B cell (primary cell): ENCODE measurements at regions not wholly inside any gene's neighbourhood (a gene's known extent, or its start where the extent isn't known, plus 50 kb on each side); places are given as distances from the start of the nearest gene placed in this dataset.

ENCODE experiments used
- ATAC-seq: fragments of 200-7000 bp; cut with Tn5 transposase; one replicate; pipeline ENCODE4 v1.10.0; 2021; ENCODE audit warnings: low read depth, mild to moderate bottlenecking, moderate number of reproducible peaks, moderate library complexity
- CTCF ChIA-PET: fragments of 350-600 bp; sonication (Branson Sonifier 250); formaldehyde crosslinking; loops from one replicate; lab custom pipeline; 2021; ENCODE audit warnings: antibody characterized with exemption, inconsistent platforms; lab: Charles Lee
- POLR2A ChIA-PET: fragments of 350-600 bp; sonication (Branson Sonifier 250); formaldehyde crosslinking; loops from one replicate; lab custom pipeline; 2021; ENCODE audit warnings: antibody characterized with exemption; lab: Charles Lee
- DNase-seq: peaks from one replicate; pipeline ENCODE4 v3.0.0; 2013
- H2AFZ ChIP-seq: 2 replicates; pipeline ENCODE4 v1.6.1; 2012; ENCODE audit warnings: mild to moderate bottlenecking, low read depth, low read length; ENCODE audit not compliant: insufficient read depth, poor library complexity, severe bottlenecking
- H3K27ac ChIP-seq, 2 donors: 1 replicate in 1 of 2; 2 replicates in 1 of 2; pipeline ENCODE4 v1.5.1; 2012 to 2013; ENCODE audit warnings: low read length in 2 of 2, mild to moderate bottlenecking in 2 of 2, moderate library complexity in 1 of 2
- H3K27me3 ChIP-seq, 4 experiments: fragments of 200-600 bp in 1 of 4; sonication (generic) in 1 of 4; replicated peaks in 1 of 4; 1 replicate in 2 of 4; 2 replicates in 2 of 4; pipeline versions ENCODE4 v1.6.1 to v1.7.0; 2013 to 2016; ENCODE audit warnings: low read length in 3 of 4, mild to moderate bottlenecking in 2 of 4, mixed read lengths in 1 of 4, moderate library complexity in 1 of 4; ENCODE audit not compliant: insufficient read depth in 4 of 4, control insufficient read depth in 3 of 4; ENCODE audit errors: control extremely low read depth in 1 of 4
- H3K36me3 ChIP-seq, 2 experiments: replicated peaks in 1 of 2; 1 replicate in 1 of 2; 2 replicates in 1 of 2; pipeline versions ENCODE4 v1.6.1 to v1.7.1; 2013; ENCODE audit warnings: low read length in 1 of 2; ENCODE audit not compliant: insufficient read depth in 2 of 2, control insufficient read depth in 1 of 2; ENCODE audit errors: control extremely low read depth in 1 of 2, extremely low read depth in 1 of 2
- H3K4me1 ChIP-seq, 2 donors: fragments of 200-600 bp in 1 of 2; sonication (generic) in 1 of 2; 1 replicate in 1 of 2; 2 replicates in 1 of 2; pipeline versions ENCODE4 v1.5.1 to v1.6.1; 2013 to 2017; ENCODE audit warnings: low read length in 2 of 2; ENCODE audit not compliant: control insufficient read depth in 2 of 2, insufficient read depth in 2 of 2
- H3K4me2 ChIP-seq: replicated peaks from 2 replicates; pipeline ENCODE3; 2012; ENCODE audit warnings: mild to moderate bottlenecking, low read depth, low read length; ENCODE audit not compliant: poor library complexity, severe bottlenecking
- H3K4me3 ChIP-seq, 5 experiments: fragments of 200-600 bp in 1 of 5; sonication (generic) in 1 of 5; 1 replicate in 3 of 5; 2 replicates in 2 of 5; pipeline versions ENCODE4 v1.5.1 to v1.7.0; 2011 to 2016; ENCODE audit warnings: low read length in 4 of 5, mild to moderate bottlenecking in 4 of 5, low read depth in 2 of 5, control low read depth in 1 of 5, moderate library complexity in 1 of 5; ENCODE audit not compliant: insufficient read depth in 1 of 5; ENCODE audit errors: control extremely low read depth in 1 of 5, extremely low read depth in 1 of 5
- H3K79me2 ChIP-seq: fragments of 200-600 bp; sonication (generic); one replicate; pipeline ENCODE4 v1.6.0; 2016; ENCODE audit warnings: low read length; ENCODE audit not compliant: control insufficient read depth, insufficient read depth
- H3K9ac ChIP-seq: fragments of 200-600 bp; sonication (generic); 2 replicates; pipeline ENCODE4 v1.6.1; 2017; ENCODE audit warnings: mild to moderate bottlenecking, low read length, moderate library complexity
- H3K9me3 ChIP-seq, 3 donors: one replicate each; pipeline versions ENCODE4 v1.6.1 to v1.7.1; 2013; ENCODE audit warnings: low read length in 2 of 3; ENCODE audit not compliant: control insufficient read depth in 2 of 3, insufficient read depth in 1 of 3; ENCODE audit errors: control extremely low read depth in 1 of 3
- H4K20me1 ChIP-seq: 2 replicates; pipeline ENCODE4 v1.6.0; 2012; ENCODE audit warnings: mild to moderate bottlenecking, low read length; ENCODE audit not compliant: insufficient read depth, control insufficient read depth, poor library complexity, severe bottlenecking
- H3K27ac Mint-ChIP-seq: one replicate; pipeline ENCODE4 v1.8.0; 2021; ENCODE audit warnings: mixed read lengths
- H3K27me3 Mint-ChIP-seq: one replicate; pipeline ENCODE4 v1.8.0; 2021; ENCODE audit warnings: mixed read lengths
- H3K4me1 Mint-ChIP-seq: one replicate; pipeline ENCODE4 v1.8.0; 2021; ENCODE audit warnings: mixed read lengths
- H3K4me3 Mint-ChIP-seq: one replicate; pipeline ENCODE4 v1.8.0; 2021; ENCODE audit warnings: mixed read lengths
- H3K9me3 Mint-ChIP-seq: one replicate; pipeline ENCODE4 v1.8.0; 2022; ENCODE audit warnings: mixed read lengths; ENCODE audit not compliant: insufficient read depth
- CTCF ChIP-seq: fragments of 200-600 bp; IDR thresholded peaks from one replicate; pipeline ENCODE4 v1.8.0; 2022; ENCODE audit warnings: antibody characterized with exemption, mild to moderate bottlenecking
- EZH2 ChIP-seq: IDR thresholded peaks from 2 replicates; pipeline ENCODE4 v1.6.1; 2012; ENCODE audit warnings: borderline replicate concordance, low read depth, mild to moderate bottlenecking, moderate library complexity, low read length; ENCODE audit not compliant: insufficient read depth, poor library complexity, severe bottlenecking
- WGBS: methylation state at CpG from one replicate; pipeline ENCODE4 v1.1.5; 2013; ENCODE audit warnings: missing lambda C conversion rate; ENCODE audit not compliant: insufficient coverage; 5-methylcytosine and 5-hydroxymethylcytosine counted together
- intact Hi-C: fragments of 100-400 bp; cut with micrococcal nuclease; formaldehyde crosslinking; loops from one replicate; pipeline ENCODE4 v1.10.0; 2022

DNA sequence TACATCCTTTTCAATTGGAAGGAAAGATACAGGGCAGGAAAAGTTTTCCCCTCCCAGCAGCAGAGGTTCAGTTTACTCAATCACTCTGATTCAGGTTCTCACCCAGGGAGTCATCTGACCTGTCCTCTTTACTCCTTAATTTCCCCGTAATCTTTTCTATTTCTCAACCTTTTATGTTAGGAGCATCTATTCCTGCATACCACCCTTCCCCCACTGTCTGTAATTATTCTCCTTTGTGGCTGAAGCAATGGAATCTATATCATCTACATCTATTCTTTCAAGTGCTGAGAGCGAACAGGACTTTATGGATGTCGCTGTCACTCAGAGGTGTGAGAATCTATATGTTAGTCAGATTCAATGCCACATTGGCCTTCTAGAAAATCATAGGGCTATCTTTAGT lies 175.2 kb downstream of the NOL4 start:
- intact Hi-C loops = no loop called here
- Histone ChIP-seq H3K27ac (no peak overlapping the region), H3K79me2 (no peaks in the 10 kb centered on the region), H3K9ac (no peak overlapping the region), H3K4me1 (no peaks in the 10 kb centered on the region), H3K4me3 (no peak overlapping the region), H3K36me3 (no peaks in the 10 kb centered on the region), H3K4me2 (no peak overlapping the region), H2AFZ (no peak overlapping the region), H3K9me3 (no peaks in the 10 kb centered on the region), H4K20me1 (no peaks in the 10 kb centered on the region), H3K27me3 (no peaks in the 10 kb centered on the region)
- 100% methylated on average over 1 of the region's 3 CpGs for WGBS
- Mint-ChIP-seq H3K9me3 (no peaks in the 10 kb centered on the region), H3K27ac (no peak overlapping the region), H3K4me1 (no peaks in the 10 kb centered on the region), H3K27me3 (no peaks in the 10 kb centered on the region), H3K4me3 (no peak overlapping the region)
- no peak for DNase-seq
- ChIA-PET POLR2A (no interaction called here), CTCF (no interaction called here)
- no peak for ATAC-seq
- no peak for TF ChIP-seq EZH2
- no peak for TF ChIP-seq CTCF

GRCh38 chr18:34048423-34048822 lies 176.3 kb downstream of the NOL4 start:
- WGBS = 86% methylated on average over 1 of the region's 3 CpGs
- H3K79me2 ChIP-seq = no peaks in the 10 kb centered on the region
- H3K4me2 ChIP-seq = no peak overlapping the region
- H3K27me3 ChIP-seq = no peaks in the 10 kb centered on the region
- no peaks in the 10 kb centered on the region for H3K4me1 ChIP-seq
- H3K9me3 Mint-ChIP-seq = no peaks in the 10 kb centered on the region
- H3K36me3 ChIP-seq = no peaks in the 10 kb centered on the region
- ATAC-seq (no peak), DNase-seq (no peak)
- H3K4me3 ChIP-seq = no peak overlapping the region
- no peak overlapping the region for H3K27ac Mint-ChIP-seq
- no peaks in the 10 kb centered on the region for H3K27me3 Mint-ChIP-seq
- no peak overlapping the region for H3K27ac ChIP-seq
- no peak overlapping the region for H3K4me3 Mint-ChIP-seq
- H3K9ac ChIP-seq = no peak overlapping the region
- POLR2A ChIA-PET = no interaction called here
- CTCF ChIA-PET = no interaction called here
- no peaks in the 10 kb centered on the region for H3K9me3 ChIP-seq
- H4K20me1 ChIP-seq = no peaks in the 10 kb centered on the region
- intact Hi-C loops = no loop called here
- TF ChIP-seq CTCF = no peak
- no peak for TF ChIP-seq EZH2
- no peaks in the 10 kb centered on the region for H3K4me1 Mint-ChIP-seq
- H2AFZ ChIP-seq = no peak overlapping the region
